ENCODE measurements at regions not wholly inside any gene's neighbourhood (a gene's known extent, or its start where the extent isn't known, plus 50 kb on each side); places are given as distances from the start of the nearest gene placed in this dataset.

GRCh38 chr13:64347664-64348063 lies 2882.5 kb downstream of the PCDH9 start:
- no peak for DNase-seq (ENCODE audit: low read depth in 2 of 2)

GRCh38 chr13:64339373-64340063 lies 2890.6 kb downstream of the PCDH9 start:
- DNase-seq (ENCODE audit: low read depth in 2 of 2): no peak

GRCh38 chr13:64338671-64339070 lies 2891.5 kb downstream of the PCDH9 start:
- no peak for DNase-seq (ENCODE audit: low read depth in 2 of 2)

GRCh38 chr13:64333888-64334287 lies 2896.2 kb downstream of the PCDH9 start:
- no peak for DNase-seq (ENCODE audit: low read depth in 2 of 2)

GRCh38 chr13:64332048-64332447 lies 2898.1 kb downstream of the PCDH9 start:
- DNase-seq (ENCODE audit: low read depth in 2 of 2): no peak

GRCh38 chr13:64327505-64328194 lies 2902.5 kb downstream of the PCDH9 start:
- DNase-seq (ENCODE audit: low read depth in 2 of 2): no peak

GRCh38 chr13:64314331-64314730 lies 2898.7 kb upstream of the PCDH20 start:
- no peak for DNase-seq (ENCODE audit: low read depth in 2 of 2)

GRCh38 chr13:64311948-64312347 lies 2896.3 kb upstream of the PCDH20 start:
- no peak for DNase-seq (ENCODE audit: low read depth in 2 of 2)

- DNase-seq (ENCODE audit: low read depth in 2 of 2): no peak
Measured at GRCh38 chr13:64311112-64311511, 2895.5 kb upstream of the PCDH20 start.

GRCh38 chr13:64305246-64305645 lies 2889.6 kb upstream of the PCDH20 start:
- no peak for DNase-seq (ENCODE audit: low read depth in 2 of 2)

GRCh38 chr13:64300239-64300638 lies 2884.6 kb upstream of the PCDH20 start:
- no peak for DNase-seq (ENCODE audit: low read depth in 2 of 2)

GRCh38 chr13:64293923-64294322 lies 2878.3 kb upstream of the PCDH20 start:
- no peak for DNase-seq (ENCODE audit: low read depth in 2 of 2)

GRCh38 chr13:64289702-64290101 lies 2874.1 kb upstream of the PCDH20 start:
- no peak for DNase-seq (ENCODE audit: low read depth in 2 of 2)

GRCh38 chr13:64283926-64284325 lies 2868.3 kb upstream of the PCDH20 start:
- no peak for DNase-seq (ENCODE audit: low read depth in 2 of 2)

- no peak for DNase-seq (ENCODE audit: low read depth in 2 of 2)
Measured at GRCh38 chr13:64278493-64278892, 2862.8 kb upstream of the PCDH20 start.

GRCh38 chr13:64277097-64277496 lies 2861.4 kb upstream of the PCDH20 start:
- DNase-seq (ENCODE audit: low read depth in 2 of 2): no peak

GRCh38 chr13:64276232-64276631 lies 2860.6 kb upstream of the PCDH20 start:
- DNase-seq (ENCODE audit: low read depth in 2 of 2): no peak

- DNase-seq (ENCODE audit: low read depth in 2 of 2): no peak
Measured at GRCh38 chr13:64274481-64275217, 2859.0 kb upstream of the PCDH20 start.

- DNase-seq (ENCODE audit: low read depth in 2 of 2): no peak
Measured at GRCh38 chr13:64273780-64274179, 2858.1 kb upstream of the PCDH20 start.

GRCh38 chr13:64272681-64273080 lies 2857.0 kb upstream of the PCDH20 start:
- DNase-seq (ENCODE audit: low read depth in 2 of 2): no peak

- DNase-seq (ENCODE audit: low read depth in 2 of 2): no peak
Measured at GRCh38 chr13:64266024-64266423, 2850.4 kb upstream of the PCDH20 start.

GRCh38 chr13:64263285-64263684 lies 2847.6 kb upstream of the PCDH20 start:
- no peak for DNase-seq (ENCODE audit: low read depth in 2 of 2)

- no peak for DNase-seq (ENCODE audit: low read depth in 2 of 2)
Measured at GRCh38 chr13:64256751-64257150, 2841.1 kb upstream of the PCDH20 start.
